GM18517 (cell line): ENCODE measurements at regions not wholly inside any gene's neighbourhood (a gene's known extent, or its start where the extent isn't known, plus 50 kb on each side); places are given as distances from the start of the nearest gene placed in this dataset.

Experiments used
- ATAC-seq: cut with Tn5 transposase; IDR thresholded peaks from one replicate; pipeline ENCODE4 v1.9.1; 2021; ENCODE audit warnings: mild to moderate bottlenecking, moderate library complexity; ENCODE audit not compliant: unreplicated experiment

DNA sequence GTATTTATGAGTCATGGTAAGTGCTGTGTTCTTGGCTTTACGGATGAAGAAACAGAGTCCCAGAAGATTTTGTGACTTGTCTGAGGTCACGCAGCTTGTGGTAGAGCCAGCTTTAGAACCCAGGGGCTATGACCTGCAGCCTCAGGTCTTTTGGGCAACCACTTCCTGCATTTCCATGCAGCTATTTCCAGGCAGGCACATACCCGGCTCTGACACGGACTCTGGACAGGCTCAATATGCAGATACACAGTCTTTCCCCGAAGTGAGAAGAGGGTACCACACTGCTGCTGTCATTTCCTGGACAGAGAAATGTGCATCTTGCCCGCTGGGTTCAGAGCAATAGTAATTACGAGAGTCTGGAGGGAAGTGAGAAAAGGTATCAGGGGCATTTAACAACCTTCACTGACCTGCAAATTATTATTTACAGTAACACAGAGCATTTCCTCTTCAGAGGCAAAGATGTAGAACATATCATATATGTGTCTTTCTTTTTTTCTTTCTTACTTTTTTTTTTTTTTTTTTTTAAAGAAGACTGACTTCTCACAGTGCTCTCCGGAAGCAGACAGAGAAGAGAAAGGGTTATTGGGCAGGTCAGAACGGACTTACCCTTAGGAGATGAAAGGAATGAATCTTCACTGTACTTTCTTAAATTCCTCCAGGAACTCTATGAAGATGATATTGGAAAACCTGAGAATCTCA is 185.1 kb downstream of the CLIC5 start:
- ATAC-seq, result peak; percentile 97

DNA sequence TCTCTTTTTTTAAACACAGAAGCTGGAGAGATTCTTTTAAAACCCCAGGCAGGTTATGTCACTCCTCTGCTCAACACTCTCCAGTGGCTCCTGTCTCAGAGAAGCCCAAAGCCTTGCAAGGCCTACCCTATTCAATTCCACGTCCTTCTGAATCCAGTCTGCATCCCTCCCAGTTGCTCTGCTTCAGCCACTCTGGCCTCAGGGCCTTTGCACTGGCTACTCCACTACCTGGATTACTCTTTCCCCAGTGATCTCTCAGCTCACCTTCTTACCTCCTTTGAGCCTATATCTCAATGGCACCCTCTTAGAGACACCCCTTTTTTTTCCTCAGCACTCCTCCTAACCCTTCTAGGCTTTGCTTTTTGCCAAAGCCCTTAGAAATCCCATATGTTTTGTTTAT is 185.8 kb downstream of the CLIC5 start:
- no peak for ATAC-seq

DNA sequence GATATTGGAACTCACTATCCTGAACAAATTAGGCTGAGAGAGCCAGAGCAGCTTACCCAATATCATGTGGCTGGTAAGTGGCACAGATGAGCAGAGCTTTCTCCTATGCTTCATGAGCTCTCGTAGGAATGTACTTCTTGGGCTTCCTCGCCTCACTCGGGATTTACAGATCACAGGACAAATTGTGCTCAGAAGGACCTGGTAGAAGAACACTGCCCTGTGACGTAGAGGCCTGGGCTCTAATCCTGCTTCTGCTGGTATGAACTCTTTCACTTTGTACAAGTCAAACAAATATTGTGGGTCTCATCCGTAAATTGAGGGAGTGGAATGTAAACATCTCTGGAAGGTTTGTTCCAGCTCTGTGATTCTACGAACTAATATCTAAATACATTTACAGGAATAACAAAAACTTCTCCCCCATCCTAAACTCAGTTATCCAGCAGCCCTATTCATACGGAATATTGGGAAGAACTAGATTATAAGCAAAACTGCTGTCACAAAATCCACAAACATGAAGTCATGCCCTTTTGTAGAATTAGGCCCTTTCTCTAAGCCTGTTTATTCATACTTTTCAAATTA is 187.6 kb downstream of the CLIC5 start:
- ATAC-seq, result no peak

DNA sequence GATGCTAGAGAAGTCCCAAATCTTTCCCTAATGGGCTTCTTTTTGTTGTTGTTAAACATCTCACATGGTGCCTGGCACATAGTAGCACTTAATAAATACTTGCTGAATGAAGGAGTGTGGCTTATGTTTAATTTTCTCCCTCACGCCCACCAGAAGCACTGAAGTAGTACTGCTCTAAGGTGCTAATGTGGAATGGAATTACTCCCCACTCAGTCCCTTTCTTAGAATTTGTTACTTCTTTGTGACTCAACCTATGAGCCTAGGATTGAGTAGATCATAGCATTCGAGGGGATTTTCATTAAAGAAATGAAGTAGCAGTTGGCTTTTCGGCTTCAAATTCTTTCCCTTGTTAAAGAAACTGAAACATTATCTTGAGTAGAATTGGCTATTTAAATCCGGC is 192.8 kb downstream of the CLIC5 start:
- no peak for ATAC-seq

DNA sequence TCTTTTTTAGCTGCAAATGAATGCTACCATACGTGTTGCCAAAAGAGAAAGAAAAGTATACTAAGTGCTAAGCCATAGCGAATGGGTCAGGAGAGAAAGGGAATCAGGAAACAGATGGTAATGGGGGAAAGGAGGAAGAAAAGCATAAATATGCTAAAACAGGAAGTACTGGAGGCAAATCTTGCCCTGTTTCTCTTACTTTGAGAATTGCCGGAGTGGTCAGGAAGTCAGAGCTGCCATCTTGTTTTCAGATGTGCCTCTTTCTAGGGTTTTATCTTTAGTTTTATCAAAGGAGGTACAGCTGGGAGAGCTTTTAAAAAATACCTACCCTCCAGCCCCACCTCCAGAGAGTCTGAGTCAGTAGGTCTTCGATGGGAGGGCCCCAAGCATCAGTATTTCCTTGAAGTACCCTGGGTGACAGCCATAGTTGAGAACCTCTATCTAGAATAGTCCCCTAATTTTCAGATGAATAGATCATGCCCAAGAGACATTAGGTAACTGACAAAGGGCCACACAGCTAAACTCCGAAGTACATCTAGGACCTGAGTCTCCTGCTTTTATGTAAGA is 193.3 kb downstream of the CLIC5 start:
- ATAC-seq, result no peak

DNA sequence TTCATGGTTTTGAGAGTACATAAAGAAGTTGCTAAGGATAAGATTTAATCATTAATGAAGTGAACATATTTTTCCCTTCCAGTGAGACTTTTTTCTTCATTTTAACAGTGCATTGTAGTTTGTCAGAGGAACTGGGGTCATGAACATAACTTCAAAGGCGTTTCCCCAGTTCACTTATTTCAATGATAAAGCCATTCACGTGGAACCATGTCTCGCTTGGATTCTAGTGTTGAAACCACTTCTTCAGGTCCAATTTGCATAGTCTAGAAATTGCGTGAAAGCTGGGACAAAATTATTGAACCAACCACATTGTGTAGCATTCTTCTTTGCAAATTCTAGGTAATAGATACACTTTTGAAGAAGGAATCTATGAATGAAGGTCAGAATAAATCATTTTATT is 197.0 kb downstream of the CLIC5 start:
- ATAC-seq, result no peak

DNA sequence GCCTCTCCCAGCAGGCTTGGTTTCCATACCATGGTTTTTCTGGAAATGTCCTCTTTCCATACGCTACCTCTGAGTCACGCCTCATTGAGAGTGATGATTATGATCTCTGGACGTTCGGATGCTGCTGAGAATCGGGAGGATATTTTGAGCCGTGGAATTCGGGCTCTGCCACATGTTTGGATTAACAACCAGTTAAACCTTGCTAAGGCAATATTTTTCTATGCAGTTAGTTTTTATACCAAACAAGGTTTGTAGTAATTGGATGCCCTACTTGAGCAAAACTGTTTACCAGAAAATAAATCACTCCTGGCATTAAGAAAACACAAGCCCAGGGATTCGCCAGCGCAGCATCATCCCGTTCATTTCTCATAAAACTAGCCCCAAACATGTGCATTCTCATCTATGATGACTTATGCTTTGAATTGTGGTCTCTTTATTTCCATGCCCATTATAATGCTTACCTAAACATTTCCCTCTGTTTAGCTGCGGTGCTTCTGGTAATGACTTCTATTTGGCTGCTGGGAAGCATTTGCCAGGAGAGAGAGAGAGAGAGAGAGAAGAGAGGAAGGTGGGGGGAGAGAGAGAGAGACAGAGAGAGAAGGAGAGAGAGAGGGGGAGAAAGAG is 198.9 kb downstream of the CLIC5 start:
- no peak for ATAC-seq

DNA sequence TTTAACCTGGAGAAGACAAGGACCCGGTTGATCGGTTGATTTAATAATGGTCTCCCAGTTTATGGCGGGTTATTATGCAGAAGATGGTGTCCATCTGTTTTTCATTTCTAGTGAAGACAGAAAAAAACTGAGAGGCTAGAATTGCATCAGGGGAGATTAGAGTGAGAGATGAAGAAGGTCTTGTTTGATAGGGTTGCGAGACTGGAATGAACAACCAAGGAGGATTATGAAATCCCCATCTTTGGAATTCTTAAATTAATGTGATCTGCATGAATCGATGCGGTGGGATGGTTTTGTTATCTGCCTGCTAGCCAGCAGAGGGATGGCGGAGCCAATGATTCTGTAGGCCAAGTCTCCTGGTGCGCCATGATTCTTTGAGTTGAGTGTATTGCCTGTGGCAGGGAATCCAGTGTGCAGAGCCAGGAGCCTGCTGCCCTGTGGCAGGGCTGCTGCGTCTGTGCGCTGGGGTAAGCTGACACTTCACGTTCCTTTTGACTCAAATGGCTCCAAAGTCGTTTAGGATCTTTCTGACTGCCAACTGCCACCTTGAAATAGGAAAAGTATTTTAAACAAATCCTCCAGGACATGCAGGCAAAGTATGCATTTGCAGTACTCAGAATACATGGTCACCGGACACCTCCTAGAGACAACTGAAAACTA is 200.1 kb downstream of the CLIC5 start:
- ATAC-seq, result no peak

DNA sequence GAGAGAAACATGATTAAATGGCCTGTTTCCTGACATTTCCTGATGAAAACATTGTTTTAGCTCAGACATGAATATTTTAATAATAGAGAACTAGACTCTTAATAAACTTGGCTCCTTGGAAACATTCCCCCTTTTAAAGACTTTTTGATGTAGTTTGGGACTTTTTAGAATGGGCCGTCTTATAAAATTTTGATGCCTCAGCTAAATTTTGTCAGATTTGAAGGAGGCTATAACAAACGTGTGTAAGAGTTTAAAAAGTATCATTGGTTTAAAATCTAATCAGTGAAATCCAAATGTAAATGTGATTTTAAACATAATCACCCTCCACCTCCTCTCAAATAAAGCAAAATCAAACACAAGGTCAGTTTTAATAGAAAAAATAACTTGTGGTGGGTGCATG is 200.9 kb downstream of the CLIC5 start:
- ATAC-seq, result no peak

DNA sequence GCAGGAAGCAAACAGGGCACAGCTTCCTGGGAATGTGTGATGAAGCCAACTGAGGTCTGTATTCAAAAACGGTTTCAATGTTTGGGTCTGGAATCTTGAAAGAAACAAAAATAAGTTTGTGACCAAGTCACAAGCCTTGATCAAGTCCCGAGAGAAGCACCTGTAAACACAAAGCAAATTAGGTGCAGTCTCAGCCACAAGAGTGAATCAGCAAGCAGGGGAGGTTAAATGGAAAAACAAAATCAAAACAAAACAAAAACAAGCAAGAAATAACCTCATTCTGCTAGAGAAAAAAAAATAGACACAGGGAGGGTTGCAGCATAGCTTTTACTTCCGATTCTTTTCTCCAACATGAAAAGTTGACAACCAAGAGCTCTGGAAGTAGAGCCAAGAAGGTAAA is 201.7 kb downstream of the CLIC5 start:
- no peak for ATAC-seq

DNA sequence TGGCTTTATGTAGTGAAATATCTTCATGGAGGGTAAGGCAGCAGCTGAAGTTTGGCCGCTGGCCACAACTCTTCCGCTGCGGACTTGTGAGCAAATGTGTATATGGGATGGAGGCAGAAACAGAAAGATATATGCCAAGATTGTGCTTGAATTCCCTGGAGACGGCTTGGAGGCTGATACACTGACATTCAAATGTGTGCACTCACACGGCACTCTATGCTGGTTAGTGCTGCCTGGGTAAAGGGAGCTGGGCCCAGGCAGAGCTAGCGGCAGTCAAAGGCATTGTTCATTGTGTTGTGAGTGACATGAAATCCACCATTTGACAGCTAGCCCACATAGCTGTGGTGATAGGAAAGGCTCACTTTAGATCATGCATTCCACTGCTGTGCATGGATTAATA is 202.7 kb downstream of the CLIC5 start:
- no peak for ATAC-seq

DNA sequence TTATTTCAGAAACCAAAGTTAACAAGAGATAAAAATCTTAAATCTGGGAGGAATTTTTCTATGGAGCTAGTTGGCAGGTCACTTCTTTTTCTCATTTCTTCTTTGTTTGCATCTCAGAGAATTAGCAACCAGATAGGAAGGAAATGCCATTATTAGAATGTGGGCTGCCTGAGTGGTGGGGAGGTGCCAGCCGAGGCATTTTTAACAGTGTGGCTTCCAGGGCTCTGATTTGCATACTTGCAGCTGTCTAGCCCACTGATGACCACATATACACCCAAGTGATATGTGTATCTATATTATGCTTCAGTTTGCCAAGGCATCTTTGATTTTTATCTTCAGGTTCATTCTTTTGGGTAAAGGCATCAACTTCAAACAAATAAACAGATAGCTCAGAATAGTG is 206.7 kb downstream of the CLIC5 start:
- ATAC-seq, result peak; percentile 75

DNA sequence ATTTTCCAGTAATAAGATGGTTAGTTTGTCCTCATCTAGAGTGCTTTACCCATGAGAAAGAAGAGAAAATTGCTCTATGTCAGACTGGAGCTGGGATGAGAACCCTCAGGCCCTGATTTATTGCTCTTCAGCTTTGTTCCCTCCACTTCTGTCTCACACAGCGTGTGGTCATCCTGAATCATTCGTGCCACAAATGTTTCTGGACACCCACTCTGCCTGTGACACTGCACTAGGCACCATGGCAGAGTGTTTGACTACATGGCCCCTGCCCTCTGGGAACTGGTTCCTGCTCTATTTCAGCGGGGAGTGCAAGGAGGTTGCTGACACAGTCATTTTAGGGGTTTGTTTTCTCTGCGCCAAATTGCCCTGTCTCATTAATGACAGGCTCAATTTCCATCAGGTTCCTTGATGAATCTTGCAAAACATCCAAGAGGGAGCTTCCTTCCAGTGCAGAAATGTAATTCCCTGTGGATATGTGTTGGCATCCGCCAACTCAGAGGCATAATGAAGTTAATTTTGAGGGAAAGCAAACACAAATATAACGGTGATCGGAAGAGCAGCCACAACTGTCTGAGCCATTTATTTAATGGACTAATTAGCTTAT is 207.5 kb downstream of the CLIC5 start:
- ATAC-seq, result no peak

DNA sequence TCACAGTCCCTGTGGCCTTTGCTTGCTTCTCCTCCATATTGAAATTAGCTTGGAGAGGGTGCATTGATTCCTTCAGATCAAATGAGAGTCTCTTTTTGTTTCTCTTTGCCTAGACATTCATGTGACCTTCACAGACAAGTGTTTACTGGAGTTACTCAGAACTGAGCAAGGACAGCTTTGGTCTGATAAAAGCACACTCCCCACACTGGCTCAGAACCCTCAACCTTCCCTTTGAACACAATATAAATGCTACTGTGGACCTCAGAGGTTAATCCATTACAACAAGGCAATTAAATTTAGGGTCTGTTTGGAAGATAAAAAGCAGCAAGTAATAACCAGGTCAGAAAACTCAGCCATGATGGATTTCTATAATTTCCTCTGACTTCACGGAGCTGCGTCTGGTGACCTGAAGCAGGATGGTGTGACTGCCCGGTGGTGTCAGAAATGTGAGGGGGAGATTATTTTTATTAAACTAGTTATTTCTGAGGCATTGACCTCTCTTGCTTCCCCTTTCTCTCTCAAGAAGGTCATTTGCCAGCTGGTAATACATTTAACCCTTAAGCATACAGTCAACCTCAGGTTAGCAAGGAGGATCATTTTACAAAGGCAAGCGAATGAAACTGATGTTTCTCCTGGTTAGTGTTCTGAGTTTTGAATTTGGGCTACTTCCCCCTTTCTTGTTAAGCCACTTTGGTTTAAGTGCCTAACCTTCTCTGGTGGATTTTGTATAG is 208.2 kb downstream of the CLIC5 start:
- ATAC-seq, result no peak

DNA sequence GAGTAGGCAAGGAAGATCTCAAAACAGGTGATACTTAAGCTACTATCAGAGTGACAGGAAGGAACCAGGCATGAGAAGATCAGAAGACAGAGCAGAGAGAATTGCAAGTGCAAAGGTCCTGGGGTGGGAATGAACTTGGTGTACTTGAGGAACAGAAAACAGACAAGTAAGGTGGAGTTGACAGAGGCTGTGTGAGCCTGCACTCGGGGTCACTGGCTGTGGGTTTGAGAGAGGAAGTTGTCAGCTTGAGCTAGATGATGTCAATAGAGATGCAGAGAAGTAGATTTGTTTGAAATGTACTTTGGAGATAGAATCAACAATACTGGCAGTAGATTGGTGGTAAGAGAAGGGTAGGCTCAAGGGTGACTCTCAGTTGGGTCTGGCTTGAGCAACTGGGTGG is 209.5 kb downstream of the CLIC5 start:
- ATAC-seq, result no peak

DNA sequence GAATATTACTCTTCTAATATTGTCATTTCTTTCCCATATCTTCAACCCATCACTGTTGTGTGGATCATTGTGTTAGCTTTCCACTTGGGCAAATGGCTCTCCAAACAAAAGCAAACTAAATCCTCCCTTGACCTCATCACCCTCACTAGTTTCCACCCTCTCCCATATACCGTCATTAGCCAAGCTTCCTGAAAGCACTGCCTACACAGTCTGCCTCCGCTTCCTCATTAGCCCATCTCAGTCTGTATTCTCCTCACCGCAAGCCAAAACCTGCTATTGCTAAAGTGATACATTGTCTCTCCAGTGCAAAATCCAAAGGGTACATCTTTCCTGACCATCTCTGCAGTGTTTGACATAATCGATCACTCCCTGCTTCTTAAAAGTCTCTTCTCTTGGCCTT is 212.6 kb downstream of the CLIC5 start:
- ATAC-seq, result no peak

DNA sequence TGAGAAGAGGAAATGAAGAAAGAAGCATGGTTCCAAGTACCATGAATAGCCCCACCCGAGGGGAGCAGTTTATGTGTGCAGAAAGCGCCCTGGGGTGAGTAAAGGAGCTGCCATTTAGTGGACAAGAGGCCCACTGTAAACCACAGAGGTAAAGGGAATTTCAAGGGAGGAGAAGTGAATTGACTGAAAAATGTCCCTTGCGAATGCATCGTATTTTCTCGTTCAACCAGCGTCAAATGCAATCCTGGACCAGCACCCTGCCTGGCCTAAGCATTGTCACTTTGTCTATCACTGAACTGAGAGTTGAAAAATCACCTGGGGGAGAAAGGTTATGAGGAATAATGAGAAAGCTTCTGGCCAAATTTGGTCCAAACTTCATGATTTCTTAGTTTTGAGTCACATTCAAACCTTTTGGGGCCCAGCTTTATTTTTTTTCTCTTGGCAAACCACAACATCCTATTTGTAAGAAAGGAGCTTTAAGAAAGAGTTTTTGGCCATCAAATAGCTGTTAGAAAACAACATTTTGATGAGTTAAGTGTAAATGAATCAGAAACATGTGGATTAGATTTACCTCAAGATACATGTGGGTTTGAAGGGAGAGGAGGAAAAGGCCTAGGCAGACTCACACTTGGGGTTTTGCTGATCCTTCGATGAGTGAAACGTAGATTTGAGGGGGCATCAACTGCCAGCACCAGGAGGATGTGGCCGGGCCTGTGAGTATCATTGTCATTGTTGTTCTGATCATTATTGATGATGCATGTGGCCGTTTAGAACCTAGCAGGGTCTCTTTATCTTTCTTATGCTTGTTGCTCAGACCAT is 214.0 kb downstream of the CLIC5 start:
- peak; percentile 52 for ATAC-seq

DNA sequence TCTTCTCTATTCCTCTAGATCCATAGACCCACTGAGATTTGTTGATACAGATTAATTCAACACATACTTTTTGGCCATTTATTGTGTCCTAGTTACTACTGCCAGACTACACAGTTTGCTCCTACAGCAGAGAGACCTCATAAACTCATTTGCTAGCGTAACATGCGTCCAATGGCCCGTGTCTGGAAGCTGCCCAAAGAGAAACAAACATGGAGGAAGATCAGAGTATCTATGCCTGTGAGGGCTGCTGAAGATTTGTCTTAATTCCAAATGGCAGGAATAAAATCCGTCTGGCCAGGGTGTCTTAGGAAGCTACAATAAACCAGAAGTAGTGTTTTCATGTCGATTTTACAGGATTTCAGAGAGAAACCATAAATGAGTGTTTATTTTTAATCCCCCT is 214.7 kb downstream of the CLIC5 start:
- ATAC-seq, result no peak

DNA sequence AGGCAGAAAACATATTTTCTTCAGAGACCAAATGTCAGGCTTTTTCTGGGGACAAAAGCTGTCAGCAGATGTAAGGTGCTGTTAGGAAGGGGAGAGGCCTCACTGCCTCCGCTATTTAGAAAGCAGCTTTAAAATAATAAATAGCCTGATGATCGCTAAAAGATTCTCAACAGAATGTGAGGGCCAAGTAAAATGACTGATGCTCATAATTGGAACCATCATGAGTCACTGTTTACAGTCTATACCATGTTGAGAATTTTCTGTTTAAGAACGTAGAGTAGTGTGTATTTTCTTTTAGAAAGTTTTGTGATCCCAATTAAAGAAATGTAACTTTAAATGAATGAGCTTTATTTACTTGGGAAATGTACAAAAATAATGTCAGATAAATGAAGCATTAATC is 220.0 kb downstream of the CLIC5 start:
- no peak for ATAC-seq

DNA sequence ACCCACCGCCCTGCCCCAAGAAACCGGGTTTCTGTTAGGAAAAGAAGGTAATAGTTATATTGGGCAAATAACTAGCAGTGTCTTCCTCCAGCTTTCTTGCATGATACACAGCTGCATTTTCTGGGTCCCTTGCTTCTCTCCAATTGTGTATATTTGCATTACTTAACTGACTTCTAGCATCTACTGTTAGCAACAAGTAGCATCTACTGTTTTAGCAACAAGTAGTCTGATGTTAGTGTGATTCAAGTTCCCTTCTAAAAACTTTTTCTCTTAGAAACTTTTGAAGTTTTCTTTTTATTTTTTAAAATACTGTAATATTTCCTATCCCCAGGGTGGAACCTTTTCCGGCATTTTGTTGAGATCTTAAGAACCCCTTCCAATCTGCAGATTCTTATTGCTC is 221.2 kb downstream of the CLIC5 start:
- ATAC-seq, result no peak
